HG03196 (cell line): ENCODE measurements at regions not wholly inside any gene's neighbourhood (a gene's known extent, or its start where the extent isn't known, plus 50 kb on each side); places are given as distances from the start of the nearest gene placed in this dataset.
"Not testable (repeated sequence)": the region's sequence is repeated elsewhere in the genome, so short reads cannot be mapped to it uniquely, and the experiment has no call there.

ENCODE experiments used
- ATAC-seq: cut with Tn5 transposase; IDR thresholded peaks from one replicate; pipeline ENCODE4 v1.9.1; 2021; ENCODE audit not compliant: unreplicated experiment

- no peak for ATAC-seq
Measured at GRCh38 chr18:65206551-65207260, 544.1 kb upstream of the CDH7 start.

- no peak for ATAC-seq
Measured at GRCh38 chr18:65202091-65202490, 548.7 kb upstream of the CDH7 start.

- no peak for ATAC-seq
Measured at GRCh38 chr18:65175681-65176080, 575.1 kb upstream of the CDH7 start.

- ATAC-seq, result not testable (repeated sequence)
Measured at GRCh38 chr18:65162086-65162485, 588.7 kb upstream of the CDH7 start.

- ATAC-seq, result no peak
Measured at GRCh38 chr18:65146482-65147021, 604.3 kb upstream of the CDH7 start.

DNA sequence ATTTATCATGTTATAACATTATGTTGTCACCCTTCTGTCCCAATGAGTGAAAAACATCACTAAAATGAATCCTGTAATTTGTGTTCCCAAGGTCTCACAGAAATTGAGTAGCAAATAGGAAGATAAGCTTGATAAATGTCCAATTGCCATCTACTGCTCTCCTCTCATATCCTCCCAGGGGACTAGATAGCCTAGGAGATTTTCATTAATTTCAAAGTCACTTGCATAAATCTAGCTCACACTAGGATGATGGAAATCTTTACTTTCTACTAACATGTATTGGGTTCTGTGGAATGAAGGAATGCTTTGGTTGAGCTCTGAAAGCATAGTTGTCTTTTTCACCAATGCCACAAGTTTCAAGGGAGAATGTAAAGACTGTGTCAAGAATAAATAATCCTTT is 605.5 kb upstream of the CDH7 start:
- no peak for ATAC-seq

DNA sequence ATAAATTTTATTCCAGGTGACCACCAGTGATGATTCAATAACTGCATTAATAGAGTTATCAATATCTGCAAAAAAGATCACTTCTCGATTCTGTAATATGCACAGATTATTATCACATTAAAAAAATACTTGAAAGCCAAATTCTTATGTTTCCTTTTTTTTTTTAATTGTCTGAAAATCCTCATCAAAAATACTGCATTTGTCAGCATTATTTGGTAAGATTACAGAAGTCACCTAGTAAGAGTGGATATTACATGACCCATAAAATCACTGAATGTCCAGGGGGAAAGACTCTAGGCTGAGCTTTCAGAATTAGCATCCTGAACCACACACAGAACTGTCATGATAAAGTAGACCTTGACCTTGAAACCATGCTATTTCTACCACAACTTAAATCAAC is 617.2 kb upstream of the CDH7 start:
- ATAC-seq, result no peak

- no peak for ATAC-seq
Measured at GRCh38 chr18:65124633-65125032, 626.2 kb upstream of the CDH7 start.

GRCh38 chr18:65103864-65104263 is 646.9 kb upstream of the CDH7 start:
- ATAC-seq, result no peak

- ATAC-seq, result no peak
Measured at GRCh38 chr18:65093346-65093745, 657.5 kb upstream of the CDH7 start.

DNA sequence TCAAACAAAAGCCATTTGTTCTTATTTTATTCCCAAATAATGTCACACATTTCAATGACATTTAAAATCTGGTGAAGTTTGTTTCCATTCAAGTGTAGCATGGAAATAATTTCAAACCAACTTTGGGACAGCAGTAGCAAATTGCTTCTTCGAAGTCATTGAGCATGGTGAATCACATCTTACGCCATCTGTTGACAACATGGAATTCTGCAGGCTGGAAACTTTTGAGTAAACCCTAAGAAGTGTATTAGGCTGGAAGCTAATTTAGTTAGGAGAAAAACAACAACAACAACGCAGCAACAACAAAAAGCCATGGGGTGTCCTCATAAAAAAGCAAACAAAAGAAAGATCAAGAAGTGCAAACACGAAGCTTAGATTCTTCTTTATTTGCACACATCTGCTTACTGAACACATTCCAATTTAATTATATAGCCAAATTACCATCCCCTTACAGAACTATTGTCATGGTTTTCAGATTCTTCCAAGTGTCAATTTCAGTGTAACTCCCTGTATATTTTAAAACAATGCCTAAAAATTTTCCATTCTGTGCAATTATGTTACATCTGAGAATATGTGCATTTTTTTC is 659.0 kb upstream of the CDH7 start:
- ATAC-seq, result no peak

- ATAC-seq, result no peak
Measured at GRCh38 chr18:65082907-65083306, 667.9 kb upstream of the CDH7 start.

- no peak for ATAC-seq
Measured at GRCh38 chr18:65081786-65082185, 669.0 kb upstream of the CDH7 start.

DNA sequence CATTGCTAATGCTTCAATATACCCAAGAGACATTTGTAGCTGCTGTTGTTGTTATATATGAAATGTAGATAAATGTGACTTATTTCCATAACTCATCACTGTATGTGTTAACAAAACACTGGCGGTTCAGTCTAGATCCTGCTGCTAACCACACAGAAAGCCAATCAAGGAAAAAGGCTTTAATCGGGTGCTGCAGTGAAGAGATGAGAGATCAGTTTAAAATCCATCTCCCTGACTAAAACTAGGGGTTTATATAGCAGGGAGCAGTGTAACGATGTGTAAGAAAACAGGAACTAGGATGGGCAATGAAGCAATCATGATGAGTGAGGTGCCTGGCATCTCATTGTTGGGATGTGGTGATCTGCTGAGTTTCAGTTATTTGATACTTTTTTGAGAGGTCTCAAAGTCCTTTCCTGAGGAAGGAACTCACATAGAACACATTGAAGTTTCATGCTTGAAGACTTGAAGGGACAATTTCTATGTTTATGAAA is 677.7 kb upstream of the CDH7 start:
- no peak for ATAC-seq

DNA sequence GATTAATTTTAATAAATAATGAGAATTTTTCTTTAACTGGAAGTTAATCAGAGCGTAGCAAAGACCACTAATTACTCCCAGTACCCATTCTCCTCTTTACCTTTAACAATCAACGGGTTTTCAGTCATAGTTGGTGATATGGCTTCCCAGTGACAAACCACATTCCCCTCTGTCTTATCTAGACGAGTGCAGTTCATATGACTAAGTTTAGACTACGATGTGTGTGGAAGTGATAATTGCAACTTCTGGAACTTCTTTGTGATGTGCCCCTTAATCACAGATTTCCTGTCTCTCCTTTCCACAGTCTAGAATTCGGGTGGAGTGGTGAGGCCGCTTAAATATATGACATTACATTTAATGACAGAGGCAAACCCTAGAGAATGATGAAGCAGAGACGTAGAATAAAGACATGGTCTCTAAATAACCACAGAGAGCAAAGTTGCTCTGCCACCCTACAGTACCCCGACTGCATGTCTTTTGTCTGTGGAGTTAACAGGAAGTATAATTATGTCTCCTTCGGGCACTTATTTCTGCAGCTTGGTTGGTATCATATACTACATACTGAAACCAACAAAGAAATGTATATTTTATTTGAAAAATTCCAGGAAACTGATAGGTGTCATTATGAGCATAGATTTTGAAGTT is 693.3 kb upstream of the CDH7 start:
- ATAC-seq, result no peak

GRCh38 chr18:65056575-65056974 is 694.2 kb upstream of the CDH7 start:
- no peak for ATAC-seq

GRCh38 chr18:65049586-65049985 is 701.2 kb upstream of the CDH7 start:
- no peak for ATAC-seq

- ATAC-seq, result no peak
Measured at GRCh38 chr18:65039578-65039977, 711.2 kb upstream of the CDH7 start.

GRCh38 chr18:65035701-65036100 is 715.1 kb upstream of the CDH7 start:
- no peak for ATAC-seq

DNA sequence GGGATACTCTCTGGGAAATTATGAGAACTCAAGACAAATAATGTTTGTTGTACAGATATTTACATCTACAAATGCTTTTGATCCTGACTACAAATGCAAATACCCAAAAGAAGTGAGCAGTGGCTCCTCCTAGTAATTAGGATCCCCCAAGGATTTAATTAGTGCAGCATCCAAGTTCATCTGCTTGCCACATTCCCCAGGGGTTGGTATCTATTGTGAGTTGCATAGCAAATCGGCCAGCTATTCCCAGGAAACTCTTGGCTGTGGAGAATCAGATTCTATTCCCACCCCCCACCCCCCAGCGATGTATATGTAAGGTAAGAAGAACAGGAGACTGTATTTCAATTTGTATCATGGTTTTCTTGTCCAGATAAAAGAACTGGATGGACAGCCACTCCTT is 725.1 kb upstream of the CDH7 start:
- ATAC-seq, result no peak

GRCh38 chr18:65021021-65021420 is 729.8 kb upstream of the CDH7 start:
- no peak for ATAC-seq

DNA sequence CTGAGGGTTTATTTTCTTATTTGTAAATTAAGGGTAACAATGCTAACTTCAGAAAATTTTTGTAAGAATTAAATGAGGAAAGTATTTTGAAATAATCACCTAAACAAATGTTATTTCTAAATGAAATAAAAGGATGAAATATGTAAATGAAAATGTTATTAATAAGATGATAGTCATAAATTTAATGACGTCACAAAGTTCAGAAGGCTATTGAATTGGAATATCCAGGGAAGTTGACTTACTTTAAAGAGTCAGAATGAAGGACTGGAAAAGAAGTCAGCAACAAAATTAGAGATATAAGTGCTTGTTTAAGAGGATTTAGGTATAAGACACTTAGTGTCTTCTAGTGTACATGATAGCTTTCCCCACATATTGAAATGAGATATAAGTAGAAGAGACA is 732.6 kb upstream of the CDH7 start:
- no peak for ATAC-seq
